Gastrocnemius medialis (tissue), 4 donors: ENCODE measurements at regions not wholly inside any gene's neighbourhood (a gene's known extent, or its start where the extent isn't known, plus 50 kb on each side); places are given as distances from the start of the nearest gene placed in this dataset.

Experiments used
- ATAC-seq, 2 donors: fragments of 150-250 bp; one replicate each; pipeline ENCODE4 v1.9.1; 2016
- DNase-seq, 2 donors: peaks; one replicate each; pipeline ENCODE4 v3.0.0-alpha.2; 2019
- H3K27ac ChIP-seq, 4 donors: fragments of 200-600 bp; sonication (generic); 1 replicate in 1 of 4; 2 replicates in 3 of 4; pipeline ENCODE4 v1.5.1; 2016 to 2018; ENCODE audit warnings: mild to moderate bottlenecking in 2 of 4, moderate library complexity in 1 of 4
- H3K27me3 ChIP-seq, 3 donors: fragments of 200-600 bp; sonication (generic) in 2 of 3; 1 replicate in 1 of 3; 2 replicates in 2 of 3; pipeline versions ENCODE4 v1.5.1 to v1.6.0; 2016 to 2019; ENCODE audit warnings: mild to moderate bottlenecking in 1 of 3, moderate library complexity in 1 of 3
- H3K36me3 ChIP-seq, 2 donors: fragments of 200-600 bp; sonication (generic) in 1 of 2; one replicate each; pipeline ENCODE4 v1.5.1; 2017 to 2018
- H3K4me1 ChIP-seq, 2 donors: fragments of 200-600 bp; sonication (generic) in 1 of 2; one replicate each; pipeline ENCODE4 v1.5.1; 2016 to 2017; ENCODE audit warnings: mild to moderate bottlenecking in 2 of 2
- H3K4me3 ChIP-seq, 4 donors: fragments of 200-600 bp; sonication (generic) in 3 of 4; 1 replicate in 1 of 4; 2 replicates in 3 of 4; pipeline ENCODE4 v1.5.1; 2016 to 2019; ENCODE audit warnings: mild to moderate bottlenecking in 2 of 4
- H3K9me3 ChIP-seq, 3 donors: fragments of 200-600 bp; sonication (generic) in 2 of 3; 1 replicate in 1 of 3; 2 replicates in 2 of 3; pipeline ENCODE4 v1.5.1; 2016 to 2019
- CTCF ChIP-seq, 5 experiments: fragments of 450-650 bp in 3 of 5; fragments of 200-600 bp in 2 of 5; sonication (generic) in 2 of 5; IDR thresholded peaks in 4 of 5; conservative IDR thresholded peaks in 1 of 5; 1 replicate in 4 of 5; 2 replicates in 1 of 5; pipeline ENCODE4 v1.5.1; 2016 to 2019; ENCODE audit warnings: antibody characterized with exemption in 5 of 5, mild to moderate bottlenecking in 3 of 5, moderate library complexity in 3 of 5
- POLR2A ChIP-seq, 2 donors: fragments of 450-650 bp; IDR thresholded peaks; one replicate each; pipeline ENCODE4 v1.6.1; 2017; ENCODE audit warnings: antibody characterized with exemption in 2 of 2, mild to moderate bottlenecking in 2 of 2, moderate library complexity in 2 of 2
- in situ Hi-C, 4 donors: fragments of 200-750 bp; cut with MboI; loops; one replicate each; pipeline versions ENCODE4 v1.15.0 to v1.8.0; 2017; ENCODE audit warnings: low sequenced_read_pairs in 4 of 4
- intact Hi-C: fragments of 100-400 bp; cut with DNase I; formaldehyde crosslinking; loops from one replicate; pipeline ENCODE4 v1.15.1; 2023; ENCODE audit warnings: low total_unique reads

GRCh38 chr13:39818953-39819352 lies 163.5 kb downstream of the COG6 start:
- ATAC-seq (no peak), DNase-seq (no peak)
- TF ChIP-seq CTCF (IDR thresholded peaks at IDR 0.05 in 4 of 5, conservative IDR thresholded peaks at IDR 0.05 in 1 of 5) (no peak), POLR2A (IDR thresholded peaks at IDR 0.05) (no peak)
- H3K27ac ChIP-seq: no peak overlapping the region
- H3K27me3 ChIP-seq: no peaks in the 10 kb centered on the region
- in situ Hi-C loops: no loop called here
- intact Hi-C loops: no loop called here
- H3K9me3 ChIP-seq: no peaks in the 10 kb centered on the region
- H3K4me1 ChIP-seq: no peaks in the 10 kb centered on the region
- no peak overlapping the region for H3K4me3 ChIP-seq
- no peaks in the 10 kb centered on the region for H3K36me3 ChIP-seq

- Histone ChIP-seq H3K27ac (no peak overlapping the region), H3K36me3 (no peaks in the 10 kb centered on the region), H3K9me3 (no peaks in the 10 kb centered on the region), H3K4me1 (no peaks in the 10 kb centered on the region), H3K27me3 (no peaks in the 10 kb centered on the region), H3K4me3 (no peak overlapping the region)
- intact Hi-C loops (no loop called here), in situ Hi-C loops (no loop called here)
- TF ChIP-seq CTCF (IDR thresholded peaks at IDR 0.05 in 4 of 5, conservative IDR thresholded peaks at IDR 0.05 in 1 of 5) (no peak), POLR2A (IDR thresholded peaks at IDR 0.05) (no peak)
- ATAC-seq (no peak), DNase-seq (no peak)
These were observed 165.1 kb downstream of the COG6 start for GRCh38 chr13:39820606-39821005.

GRCh38 chr13:39821977-39822376 lies 166.5 kb downstream of the COG6 start:
- no peak for ATAC-seq

GRCh38 chr13:39822437-39822836 lies 167.0 kb downstream of the COG6 start:
- TF ChIP-seq CTCF (IDR thresholded peaks at IDR 0.05 in 4 of 5, conservative IDR thresholded peaks at IDR 0.05 in 1 of 5): no peak
- TF ChIP-seq POLR2A (IDR thresholded peaks at IDR 0.05): no peak
- no peaks in the 10 kb centered on the region for H3K4me1 ChIP-seq
- H3K9me3 ChIP-seq: no peaks in the 10 kb centered on the region
- H3K4me3 ChIP-seq: no peak overlapping the region
- no peaks in the 10 kb centered on the region for H3K36me3 ChIP-seq
- DNase-seq: no peak
- intact Hi-C loops (no loop called here), in situ Hi-C loops (no loop called here)
- ATAC-seq: no peak
- H3K27ac ChIP-seq: no peak overlapping the region
- H3K27me3 ChIP-seq: no peaks in the 10 kb centered on the region

More at GRCh38 chr13:39821977-39822376, 166.5 kb downstream of the COG6 start:
- H3K27me3 ChIP-seq: no peaks in the 10 kb centered on the region
- no peaks in the 10 kb centered on the region for H3K4me1 ChIP-seq
- intact Hi-C loops (no loop called here), in situ Hi-C loops (no loop called here)
- no peak overlapping the region for H3K4me3 ChIP-seq
- no peak overlapping the region for H3K27ac ChIP-seq
- H3K9me3 ChIP-seq: no peaks in the 10 kb centered on the region
- TF ChIP-seq CTCF (IDR thresholded peaks at IDR 0.05 in 4 of 5, conservative IDR thresholded peaks at IDR 0.05 in 1 of 5): no peak
- no peak for TF ChIP-seq POLR2A (IDR thresholded peaks at IDR 0.05)
- no peak for DNase-seq
- H3K36me3 ChIP-seq: no peaks in the 10 kb centered on the region

- no peaks in the 10 kb centered on the region for H3K36me3 ChIP-seq
- ATAC-seq: no peak
- intact Hi-C loops (no loop called here), in situ Hi-C loops (no loop called here)
- DNase-seq: no peak
- no peak overlapping the region for H3K27ac ChIP-seq
- no peaks in the 10 kb centered on the region for H3K27me3 ChIP-seq
- TF ChIP-seq POLR2A (IDR thresholded peaks at IDR 0.05) (no peak), CTCF (IDR thresholded peaks at IDR 0.05 in 4 of 5, conservative IDR thresholded peaks at IDR 0.05 in 1 of 5) (no peak)
- H3K9me3 ChIP-seq: no peaks in the 10 kb centered on the region
- H3K4me1 ChIP-seq: no peaks in the 10 kb centered on the region
- no peak overlapping the region for H3K4me3 ChIP-seq
These were observed 167.7 kb downstream of the COG6 start for GRCh38 chr13:39823063-39823713.
